ENCODE measurements at regions not wholly inside any gene's neighbourhood (a gene's known extent, or its start where the extent isn't known, plus 50 kb on each side); places are given as distances from the start of the nearest gene placed in this dataset.

- Histone ChIP-seq H3K9me3 (ENCODE audit: control insufficient read depth in 2 of 3, insufficient read depth in 1 of 3, low read length in 3 of 3) (no peaks in the 10 kb centered on the region), H3K27me3 (ENCODE audit: control insufficient read depth, insufficient read depth, low read length) (no peaks in the 10 kb centered on the region), H3K36me3 (ENCODE audit: control insufficient read depth in 2 of 3, insufficient read depth in 3 of 3, low read length in 3 of 3) (no peaks in the 10 kb centered on the region), H3K4me1 (ENCODE audit: control insufficient read depth in 2 of 3, insufficient read depth in 2 of 3, low read depth in 1 of 3, low read length in 3 of 3) (no peaks in the 10 kb centered on the region), H3K9ac (ENCODE audit: low read length in 3 of 3) (no peak overlapping the region), H3K4me3 (ENCODE audit: low read length in 3 of 3) (no peak overlapping the region), H3K27ac (ENCODE audit: low read depth in 2 of 2, low read length in 2 of 2) (no peak overlapping the region)
- intact Hi-C loops (cut with DNase I): no loop called here
- DNase-seq (no peak), FAIRE-seq (no peak)
- TF ChIP-seq CTCF (IDR thresholded peaks at IDR 0.05; ENCODE audit: borderline replicate concordance, extremely low read depth, insufficient read depth): no peak
These were observed 343.0 kb downstream of the FOXG1 start for GRCh38 chr14:29109589-29109988.

GRCh38 chr14:29111554-29111953, 345.0 kb downstream of the FOXG1 start:
- intact Hi-C loops (cut with DNase I): no loop called here
- Histone ChIP-seq H3K4me3 (ENCODE audit: low read length in 3 of 3) (no peak overlapping the region), H3K27ac (ENCODE audit: low read depth in 2 of 2, low read length in 2 of 2) (no peak overlapping the region), H3K36me3 (ENCODE audit: control insufficient read depth in 2 of 3, insufficient read depth in 3 of 3, low read length in 3 of 3) (no peaks in the 10 kb centered on the region), H3K9ac (ENCODE audit: low read length in 3 of 3) (no peak overlapping the region), H3K4me1 (ENCODE audit: control insufficient read depth in 2 of 3, insufficient read depth in 2 of 3, low read depth in 1 of 3, low read length in 3 of 3) (no peaks in the 10 kb centered on the region), H3K27me3 (ENCODE audit: control insufficient read depth, insufficient read depth, low read length) (no peaks in the 10 kb centered on the region), H3K9me3 (ENCODE audit: control insufficient read depth in 2 of 3, insufficient read depth in 1 of 3, low read length in 3 of 3) (no peaks in the 10 kb centered on the region)
- DNase-seq: no peak
- no peak for TF ChIP-seq CTCF (IDR thresholded peaks at IDR 0.05; ENCODE audit: borderline replicate concordance, extremely low read depth, insufficient read depth)
- FAIRE-seq: no peak

GRCh38 chr14:29123017-29123416, 356.4 kb downstream of the FOXG1 start:
- Histone ChIP-seq H3K9me3 (ENCODE audit: control insufficient read depth in 2 of 3, insufficient read depth in 1 of 3, low read length in 3 of 3) (no peaks in the 10 kb centered on the region), H3K9ac (ENCODE audit: low read length in 3 of 3) (no peak overlapping the region), H3K36me3 (ENCODE audit: control insufficient read depth in 2 of 3, insufficient read depth in 3 of 3, low read length in 3 of 3) (no peaks in the 10 kb centered on the region), H3K27me3 (ENCODE audit: control insufficient read depth, insufficient read depth, low read length) (no peaks in the 10 kb centered on the region), H3K4me1 (ENCODE audit: control insufficient read depth in 2 of 3, insufficient read depth in 2 of 3, low read depth in 1 of 3, low read length in 3 of 3) (no peaks in the 10 kb centered on the region), H3K27ac (ENCODE audit: low read depth in 2 of 2, low read length in 2 of 2) (no peak overlapping the region), H3K4me3 (ENCODE audit: low read length in 3 of 3) (no peak overlapping the region)
- no peak for TF ChIP-seq CTCF (IDR thresholded peaks at IDR 0.05; ENCODE audit: borderline replicate concordance, extremely low read depth, insufficient read depth)
- FAIRE-seq (no peak), DNase-seq (no peak)
- intact Hi-C loops (cut with DNase I): no loop called here

- H3K4me1 ChIP-seq (ENCODE audit: control insufficient read depth in 2 of 3, insufficient read depth in 2 of 3, low read depth in 1 of 3, low read length in 3 of 3): no peaks in the 10 kb centered on the region
- FAIRE-seq (no peak), DNase-seq (no peak)
- no peaks in the 10 kb centered on the region for H3K9me3 ChIP-seq (ENCODE audit: control insufficient read depth in 2 of 3, insufficient read depth in 1 of 3, low read length in 3 of 3)
- H3K9ac ChIP-seq (ENCODE audit: low read length in 3 of 3): no peak overlapping the region
- no peak for TF ChIP-seq CTCF (IDR thresholded peaks at IDR 0.05; ENCODE audit: borderline replicate concordance, extremely low read depth, insufficient read depth)
- H3K27ac ChIP-seq (ENCODE audit: low read depth in 2 of 2, low read length in 2 of 2): no peak overlapping the region
- no peak overlapping the region for H3K4me3 ChIP-seq (ENCODE audit: low read length in 3 of 3)
- intact Hi-C loops (cut with DNase I): no loop called here
- no peaks in the 10 kb centered on the region for H3K27me3 ChIP-seq (ENCODE audit: control insufficient read depth, insufficient read depth, low read length)
- no peaks in the 10 kb centered on the region for H3K36me3 ChIP-seq (ENCODE audit: control insufficient read depth in 2 of 3, insufficient read depth in 3 of 3, low read length in 3 of 3)
These were observed 359.8 kb downstream of the FOXG1 start for GRCh38 chr14:29126361-29126760.
